ENCODE measurements at regions not wholly inside any gene's neighbourhood (a gene's known extent, or its start where the extent isn't known, plus 50 kb on each side); places are given as distances from the start of the nearest gene placed in this dataset.
"Not testable (repeated sequence)": the region's sequence is repeated elsewhere in the genome, so short reads cannot be mapped to it uniquely, and the experiment has no call there.

DNA sequence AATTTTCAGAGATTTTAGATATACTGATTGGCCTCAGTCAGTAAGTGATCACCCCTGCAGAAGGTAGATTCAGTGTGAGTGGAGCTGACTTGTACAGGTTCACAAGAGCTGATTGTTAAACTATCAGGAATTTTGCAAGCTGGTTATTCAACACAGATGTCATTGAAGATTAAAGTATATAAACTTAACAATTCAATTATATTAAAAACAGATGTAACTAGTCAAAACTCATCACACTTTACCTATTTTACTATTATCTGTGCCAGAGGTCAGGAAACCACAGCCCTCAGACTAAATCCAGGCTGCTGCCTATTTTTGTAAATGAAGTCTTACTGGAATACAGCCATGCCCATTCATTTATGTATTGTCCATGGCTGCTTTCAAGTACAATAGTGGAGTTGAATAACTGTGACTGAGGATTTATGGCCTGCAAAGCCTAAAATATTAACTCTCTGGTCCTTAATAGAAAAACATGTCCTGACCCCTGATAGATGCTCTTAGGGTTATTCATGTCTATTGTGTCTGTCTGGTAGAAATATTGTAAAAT lies 429.3 kb upstream of the PDZRN3 start:
- no peak for DNase-seq (ENCODE audit: low read depth)

DNA sequence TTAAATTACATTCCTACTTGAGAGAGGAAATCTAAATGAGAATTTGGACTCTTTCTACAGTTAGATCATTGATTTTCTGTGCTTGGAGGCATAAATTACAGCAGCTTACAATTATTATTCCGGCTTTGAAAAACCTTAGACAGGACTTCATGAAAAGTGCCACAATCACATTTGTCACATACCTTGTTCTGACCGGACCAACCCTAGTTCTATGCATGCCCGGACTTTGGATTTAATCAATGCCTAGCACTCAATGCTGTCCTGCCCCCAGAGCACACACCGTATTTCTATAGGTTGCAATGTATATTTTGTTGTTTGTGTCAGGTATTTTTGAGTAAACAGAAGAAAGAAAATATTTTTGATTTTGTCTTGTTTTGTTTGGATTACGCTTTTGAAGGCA lies 424.7 kb upstream of the PDZRN3 start:
- DNase-seq (ENCODE audit: low read depth): no peak

DNA sequence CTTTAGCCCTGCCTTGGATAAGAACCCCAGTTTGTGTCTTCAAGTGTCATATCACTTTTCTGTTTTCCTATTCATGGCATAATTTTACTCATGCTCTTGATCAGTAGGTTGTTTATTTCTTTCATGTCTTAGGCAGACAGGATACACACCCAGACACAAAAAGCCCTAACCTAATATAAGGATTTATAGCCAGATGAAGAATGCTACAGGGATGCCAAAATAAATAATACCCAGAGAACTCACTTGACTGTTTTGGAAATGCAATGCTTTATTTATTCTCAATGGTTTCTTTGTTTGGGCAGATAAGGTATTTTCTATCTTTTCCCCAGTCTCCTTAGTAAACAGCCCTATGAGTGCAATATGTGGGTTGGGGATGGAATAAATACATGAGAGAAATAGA lies 424.0 kb upstream of the PDZRN3 start:
- no peak for DNase-seq (ENCODE audit: low read depth)

DNA sequence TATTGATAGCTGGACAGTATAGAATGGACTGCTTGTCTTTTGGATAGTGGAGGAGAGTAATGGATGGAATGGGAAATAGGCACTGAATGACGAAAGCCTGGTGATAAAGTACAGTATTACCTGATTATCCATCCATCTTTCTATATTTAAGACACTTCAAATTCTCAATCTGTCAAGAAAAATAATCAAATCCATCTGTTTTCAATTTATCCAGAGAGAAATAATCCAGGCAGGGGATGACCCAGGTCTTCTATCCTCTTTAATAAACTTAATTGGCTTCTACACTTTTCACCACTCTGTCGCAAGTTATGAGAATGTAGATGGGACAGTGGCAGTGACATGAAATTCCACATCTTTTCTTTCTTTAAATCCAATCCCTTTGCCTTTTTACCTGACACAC lies 420.3 kb upstream of the PDZRN3 start:
- no peak for DNase-seq (ENCODE audit: low read depth)

DNA sequence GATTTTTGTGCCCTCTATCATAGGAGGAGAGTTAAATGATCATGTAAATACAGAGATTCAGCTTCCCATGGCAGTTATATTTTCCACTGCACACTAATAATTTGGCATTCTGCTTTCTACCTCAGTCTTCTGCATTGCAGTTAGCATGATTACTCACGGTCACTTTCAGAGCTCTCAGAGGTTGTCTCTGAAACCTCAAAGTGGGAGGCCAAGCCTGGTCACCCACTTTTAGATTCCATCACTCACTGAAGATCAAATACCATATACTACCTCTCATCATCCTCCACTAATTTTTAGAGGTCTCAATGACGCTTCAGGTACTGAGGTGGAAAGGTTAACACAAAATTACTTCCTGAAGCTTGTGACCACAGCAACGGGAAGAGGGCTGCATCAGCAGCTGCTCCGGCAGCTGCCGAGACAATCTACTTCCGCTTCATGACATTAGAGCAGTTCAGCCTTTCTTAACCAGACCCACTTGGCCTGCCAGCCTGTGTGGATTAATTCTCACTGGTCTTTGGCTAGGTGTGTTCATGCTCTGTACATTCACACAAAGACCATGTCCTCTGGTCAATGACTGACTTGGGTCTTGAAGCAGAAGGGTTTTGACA lies 416.4 kb upstream of the PDZRN3 start:
- no peak for DNase-seq (ENCODE audit: low read depth)

DNA sequence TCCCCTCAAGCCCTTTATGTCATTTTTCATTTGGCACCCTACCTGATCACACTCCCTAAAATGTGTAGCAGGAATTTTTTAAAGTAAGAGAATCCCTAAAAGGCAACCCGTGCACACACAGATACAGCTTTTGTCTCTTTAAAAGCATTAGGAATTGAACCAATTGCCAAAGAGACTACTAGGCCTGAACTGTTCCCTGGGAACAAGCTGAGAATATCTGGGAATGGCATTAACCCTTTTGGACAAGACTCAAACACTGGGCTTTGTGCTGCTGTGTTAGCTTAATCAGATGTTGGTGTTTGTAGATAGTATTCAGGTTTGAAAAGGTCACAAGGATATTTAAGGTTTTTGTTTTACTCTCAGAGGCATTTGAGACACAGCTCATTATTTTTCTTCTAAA lies 414.4 kb upstream of the PDZRN3 start:
- DNase-seq (ENCODE audit: low read depth): no peak

DNA sequence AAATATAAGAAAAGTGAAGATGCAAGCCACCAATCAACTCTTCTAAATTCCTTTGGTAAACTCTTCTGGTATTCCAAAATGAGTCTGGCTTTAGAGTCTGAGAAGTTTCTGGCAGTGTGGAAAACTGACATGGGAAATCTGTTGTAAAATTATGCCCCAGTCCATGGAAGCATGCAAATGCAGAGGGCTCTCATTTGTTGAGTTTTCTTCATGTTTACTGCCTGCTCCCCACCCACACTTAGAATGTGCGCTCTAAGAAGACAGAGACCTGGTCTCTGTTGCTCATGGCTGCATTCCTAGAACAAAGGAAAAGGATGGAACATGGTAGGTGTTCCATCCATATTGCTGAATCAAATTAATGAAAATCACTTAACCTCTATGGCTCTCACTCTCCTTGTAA lies 411.8 kb upstream of the PDZRN3 start:
- DNase-seq (ENCODE audit: low read depth): no peak

DNA sequence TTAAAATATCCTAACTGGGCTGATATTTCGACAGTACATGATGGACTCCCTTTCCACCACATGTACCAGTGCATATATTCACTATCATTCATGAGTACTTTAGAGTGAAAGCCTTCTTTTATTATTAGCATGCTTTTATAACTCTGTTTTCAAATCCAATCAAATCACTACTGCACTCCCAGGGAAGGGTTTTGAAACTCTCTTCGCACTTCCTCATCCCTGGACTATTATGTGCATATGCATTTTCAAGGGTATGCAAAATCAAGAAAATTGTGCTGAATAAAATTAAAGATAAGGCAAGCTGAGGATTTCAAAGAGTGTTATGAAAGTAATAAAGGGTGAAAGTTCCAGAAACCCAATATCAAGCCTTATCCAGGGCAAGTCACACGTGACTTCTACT lies 411.4 kb upstream of the PDZRN3 start:
- no peak for DNase-seq (ENCODE audit: low read depth)

DNA sequence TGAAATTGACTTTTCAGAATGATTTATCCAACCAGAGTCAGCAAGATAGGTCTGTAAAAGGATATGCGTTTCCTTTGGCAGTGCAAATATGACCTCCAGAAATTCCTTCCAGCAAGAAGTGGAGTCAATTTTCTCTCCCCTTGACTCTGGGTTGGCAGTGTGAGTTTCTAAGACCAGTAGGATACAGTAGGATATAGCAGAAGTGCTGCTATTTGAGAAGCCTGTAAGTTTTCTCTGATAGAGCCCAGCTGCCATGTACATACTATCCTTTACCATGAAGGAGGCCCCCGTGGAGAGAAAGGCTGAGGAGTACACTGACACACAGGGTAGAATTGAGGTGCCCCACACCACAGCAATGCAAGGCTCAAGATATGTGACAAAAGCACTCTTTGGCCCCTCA lies 409.1 kb upstream of the PDZRN3 start:
- DNase-seq (ENCODE audit: low read depth): no peak

DNA sequence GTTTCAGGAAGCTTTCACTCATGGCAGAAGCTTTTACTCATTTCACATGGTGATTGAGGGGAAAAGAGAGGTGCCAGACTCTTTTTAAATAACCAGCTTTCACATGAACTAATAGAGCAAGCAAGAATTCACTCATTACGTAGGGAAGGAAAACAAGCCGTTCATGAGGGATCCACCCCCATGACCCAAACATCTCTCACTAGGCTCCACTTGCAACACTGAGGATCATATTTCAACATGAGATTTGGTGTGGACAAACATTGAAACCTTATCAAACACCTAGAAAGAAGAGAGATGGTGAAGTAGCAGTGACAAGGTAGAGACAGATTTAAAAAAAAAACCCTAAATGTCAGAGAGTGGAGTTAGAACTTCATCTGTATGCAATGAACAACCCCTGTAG lies 408.6 kb upstream of the PDZRN3 start:
- DNase-seq (ENCODE audit: low read depth): no peak

DNA sequence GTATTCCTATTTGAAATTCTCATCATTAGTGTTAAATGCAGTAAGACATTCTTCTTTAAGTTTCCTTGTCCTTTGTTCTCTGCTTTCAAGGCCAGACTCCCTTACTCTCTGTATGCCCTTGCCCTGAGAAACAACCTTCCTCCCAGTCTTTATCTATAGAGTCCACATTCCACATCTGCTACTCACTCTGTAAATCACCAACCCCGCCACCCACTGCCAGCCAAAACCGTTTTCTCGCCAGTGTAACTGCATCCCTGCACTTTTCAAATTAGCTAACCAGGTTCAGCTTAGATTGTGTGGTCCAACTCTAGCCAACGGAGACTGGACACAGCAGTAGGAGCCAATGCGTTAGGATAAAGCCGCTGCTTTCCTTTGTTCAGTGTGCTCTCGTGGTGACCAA lies 402.4 kb upstream of the PDZRN3 start:
- no peak for DNase-seq (ENCODE audit: low read depth)

DNA sequence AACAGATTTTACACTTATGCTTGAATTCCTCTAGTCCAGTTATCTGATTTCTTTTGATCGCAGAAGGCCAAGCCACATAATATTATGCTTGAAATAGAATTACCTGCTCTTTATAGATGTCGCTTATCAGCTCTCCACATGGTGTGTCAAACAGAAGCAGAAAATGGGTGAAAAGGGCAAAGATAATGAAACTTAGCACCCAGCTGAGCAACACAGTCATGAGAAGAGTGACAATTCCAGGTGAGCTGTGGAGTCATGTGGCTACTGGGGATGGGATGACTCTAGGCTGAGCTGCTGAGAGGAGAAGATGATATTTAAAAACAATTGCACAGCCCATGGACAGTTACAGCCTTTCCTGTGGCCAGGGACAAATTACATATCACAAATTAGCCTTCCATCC lies 398.7 kb upstream of the PDZRN3 start:
- DNase-seq (ENCODE audit: low read depth): no peak

DNA sequence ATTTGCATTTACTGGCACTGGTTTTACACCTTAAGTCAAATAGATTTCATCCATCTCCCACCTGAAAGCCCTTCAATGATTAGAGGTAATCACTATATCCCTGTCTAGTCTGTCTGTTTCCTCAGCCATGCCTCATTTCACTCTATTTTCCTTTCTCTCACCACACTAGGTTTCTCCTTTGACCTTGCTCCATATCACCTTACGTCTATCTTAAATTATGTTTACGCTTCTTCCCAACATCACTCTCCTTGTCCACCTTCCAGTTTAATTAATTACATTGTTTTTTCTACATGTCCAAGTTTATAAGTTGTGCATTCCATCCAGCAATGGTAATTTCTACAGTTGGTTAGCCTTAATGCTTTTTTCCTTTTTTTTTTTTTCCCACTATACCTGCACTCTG lies 396.7 kb upstream of the PDZRN3 start:
- DNase-seq (ENCODE audit: low read depth): no peak

DNA sequence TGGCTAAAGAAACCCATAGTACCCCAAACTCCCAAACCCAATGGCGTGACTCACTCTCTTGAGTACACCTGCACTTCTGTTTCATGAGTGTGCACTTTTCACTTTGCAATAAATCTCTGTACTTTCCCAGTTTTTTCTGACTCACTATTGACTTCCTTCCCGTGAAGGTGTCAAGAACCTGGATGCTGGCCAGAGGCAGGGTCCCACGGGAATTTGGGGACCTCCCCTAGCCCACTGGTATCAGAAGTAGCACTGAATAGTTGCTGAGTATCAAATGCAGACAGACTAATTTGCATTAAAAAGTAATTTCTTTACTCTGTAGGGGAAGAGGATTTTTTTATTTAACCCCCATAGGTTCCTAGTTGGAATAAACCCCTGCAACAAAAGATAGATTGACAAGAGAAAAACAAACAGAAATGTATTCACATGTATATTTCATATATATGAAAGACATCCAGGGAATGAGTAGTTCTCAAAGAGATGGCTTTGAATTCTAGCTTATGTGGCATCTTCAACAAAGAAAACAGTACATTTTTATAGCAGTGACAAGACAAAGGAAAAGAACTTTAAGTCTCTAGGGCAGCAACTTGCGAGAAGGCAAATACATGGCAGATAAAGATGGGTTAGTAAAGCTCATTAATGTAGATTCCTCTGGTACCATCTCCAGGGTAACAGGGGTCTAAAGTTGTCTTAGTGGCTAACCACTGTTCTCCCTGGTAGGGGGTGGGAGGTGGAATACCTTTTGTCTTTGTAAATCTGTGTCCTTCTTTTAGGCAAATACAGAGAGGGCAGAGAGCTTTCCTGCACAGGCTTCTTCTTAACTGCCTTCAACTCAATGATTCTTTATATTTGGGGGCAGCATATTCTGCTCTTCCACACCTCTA lies 385.5 kb upstream of the PDZRN3 start:
- no peak for DNase-seq (ENCODE audit: low read depth)

DNA sequence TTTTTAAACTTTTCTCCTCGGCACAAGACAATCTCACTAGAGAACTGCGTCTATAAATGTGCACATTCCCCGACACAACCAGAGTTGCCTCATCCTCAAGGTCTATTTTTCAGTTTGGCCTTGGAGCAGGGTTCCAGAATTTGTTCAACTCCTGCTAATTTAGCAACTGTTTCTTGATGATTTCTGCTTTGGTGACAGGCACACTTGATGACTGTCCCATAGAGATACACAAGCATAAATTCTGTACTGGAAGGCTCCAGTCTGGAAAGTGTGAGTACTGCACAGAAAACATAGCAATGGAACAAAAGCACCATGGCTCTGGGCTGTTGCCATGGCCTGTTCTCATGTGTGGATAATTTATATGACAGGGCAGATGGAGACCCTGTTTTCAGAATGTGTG lies 379.6 kb upstream of the PDZRN3 start:
- DNase-seq (ENCODE audit: low read depth): no peak

DNA sequence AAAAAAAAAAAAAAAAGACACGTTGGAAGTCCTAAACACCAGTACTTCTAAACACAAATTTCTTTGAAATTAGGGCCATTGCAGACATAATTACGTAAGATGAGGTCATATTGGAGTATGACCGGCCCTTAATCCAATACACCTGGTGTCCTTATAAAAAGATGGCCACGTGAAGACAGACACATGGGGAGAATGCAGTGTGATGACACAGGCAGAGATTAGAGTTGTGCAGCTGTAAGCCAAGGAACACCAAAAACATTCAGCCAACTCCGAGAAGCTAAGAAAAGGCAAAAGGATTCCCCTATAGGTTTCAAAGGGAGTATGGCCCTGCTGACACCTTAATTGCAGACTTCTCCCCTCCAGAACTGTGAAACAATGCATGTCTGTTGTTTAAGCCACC lies 379.0 kb upstream of the PDZRN3 start:
- DNase-seq (ENCODE audit: low read depth): no peak

DNA sequence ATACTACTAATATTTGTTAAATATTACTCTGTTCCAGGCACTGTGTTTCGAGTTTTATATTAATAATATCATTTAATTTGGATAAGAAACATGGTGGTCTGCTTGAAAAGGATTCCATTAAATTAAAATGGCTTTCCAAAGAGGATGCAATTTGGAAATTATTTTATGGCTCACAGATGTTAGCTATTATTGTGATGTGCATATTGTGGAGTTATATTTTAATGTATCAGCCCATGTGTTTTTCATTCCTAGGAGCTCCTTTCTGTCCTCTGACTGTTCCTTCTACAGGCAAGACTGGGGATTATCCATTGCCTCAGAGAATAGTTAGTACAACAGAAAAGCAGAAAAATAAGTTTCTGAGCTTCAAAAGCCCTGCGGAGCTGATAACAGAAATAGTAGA lies 376.7 kb upstream of the PDZRN3 start:
- peak; percentile 34 for DNase-seq (ENCODE audit: low read depth)

DNA sequence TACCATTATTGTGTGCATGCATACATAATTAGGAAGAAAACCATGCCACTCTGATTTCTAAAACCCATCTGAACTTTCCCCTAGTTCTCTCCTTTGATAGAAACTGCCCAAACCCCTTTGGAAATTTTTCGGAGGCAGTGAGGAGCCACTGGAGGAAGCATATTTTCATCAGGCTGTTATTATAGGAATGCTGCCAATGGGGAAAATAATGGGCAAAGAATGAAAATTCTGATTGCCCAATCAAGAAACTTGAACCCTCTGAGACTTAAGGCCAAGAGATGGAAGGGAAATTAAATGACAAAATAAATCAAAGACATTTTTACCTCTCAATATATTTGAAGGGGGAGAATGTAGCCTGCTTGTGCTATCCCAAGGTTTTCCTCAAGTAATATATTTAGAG lies 376.0 kb upstream of the PDZRN3 start:
- DNase-seq (ENCODE audit: low read depth): peak; percentile 65

DNA sequence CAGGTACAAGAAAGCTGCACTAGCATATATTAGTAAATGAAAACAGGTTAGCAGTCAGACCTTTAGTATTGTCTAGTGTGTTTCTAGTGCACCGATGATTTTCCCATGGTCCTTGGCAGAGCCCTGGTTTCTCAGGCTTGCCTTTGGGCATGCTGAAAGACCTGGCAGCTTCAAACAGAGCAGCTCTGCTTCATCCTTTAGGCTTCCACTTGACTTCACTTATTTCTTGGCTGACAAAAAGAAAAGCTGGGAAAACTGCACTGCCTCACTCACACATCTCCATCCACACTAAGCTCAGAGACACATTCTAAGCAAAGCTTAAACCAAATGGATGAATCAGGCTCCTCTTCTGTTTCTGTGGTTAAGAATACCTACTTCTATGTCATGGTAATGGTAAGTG lies 374.8 kb upstream of the PDZRN3 start:
- no peak for DNase-seq (ENCODE audit: low read depth)

DNA sequence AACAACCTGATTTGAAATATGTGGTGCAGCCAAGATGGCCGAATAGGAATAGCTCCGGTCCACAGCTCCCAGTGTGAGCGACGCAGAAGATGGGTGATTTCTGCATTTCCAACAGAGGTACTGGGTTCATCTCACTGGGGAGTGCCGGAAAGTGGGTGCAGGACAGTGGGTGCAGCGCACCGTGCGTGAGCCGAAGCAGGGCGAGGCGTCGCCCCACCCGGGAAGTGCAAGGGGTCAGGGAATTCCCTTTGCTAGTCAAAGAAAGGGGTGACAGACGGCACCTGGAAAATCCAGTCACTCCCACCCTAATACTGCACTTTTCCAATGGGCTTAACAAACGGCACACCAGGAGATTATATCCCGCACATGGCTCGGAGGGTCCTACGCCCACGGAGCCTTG lies 365.9 kb upstream of the PDZRN3 start:
- not testable (repeated sequence) for DNase-seq (ENCODE audit: low read depth)

DNA sequence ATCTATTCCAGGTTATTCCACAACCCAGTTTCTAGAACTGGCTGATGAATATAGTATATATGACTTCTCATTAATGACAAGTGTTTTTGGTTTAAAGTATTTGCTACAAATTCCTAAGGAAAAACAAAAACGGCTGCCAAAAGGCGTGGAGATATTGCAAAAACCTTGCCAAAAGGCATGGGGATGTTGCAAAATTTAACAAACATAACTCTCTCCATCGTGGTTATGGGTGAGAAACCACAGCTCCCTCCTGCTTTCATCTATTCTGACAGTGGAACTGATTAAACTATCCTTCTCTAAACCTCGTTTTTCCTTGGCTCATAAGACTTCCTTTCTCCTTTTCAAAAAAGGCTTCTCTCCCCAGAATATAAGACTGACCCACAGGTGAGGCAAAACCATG lies 342.0 kb upstream of the PDZRN3 start:
- no peak for DNase-seq (ENCODE audit: low read depth)

DNA sequence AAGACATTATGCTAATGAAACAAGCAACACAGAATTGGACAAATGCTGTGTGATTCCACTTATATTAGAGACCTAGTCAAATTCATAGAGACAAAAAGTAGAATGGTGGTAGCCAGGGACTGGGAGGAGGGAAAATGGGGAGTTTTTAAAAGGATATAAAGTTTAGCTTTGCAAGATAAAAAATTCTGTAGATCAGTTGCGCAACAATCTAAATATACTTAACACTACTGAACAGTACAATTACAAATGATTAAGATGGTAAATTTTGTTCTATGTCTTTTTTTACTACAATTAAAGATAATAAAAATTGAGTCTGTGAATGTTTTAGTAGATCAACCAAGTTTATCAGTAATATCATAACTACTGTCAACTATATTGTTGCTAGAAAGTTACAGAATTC lies 340.1 kb upstream of the PDZRN3 start:
- DNase-seq (ENCODE audit: low read depth): no peak

DNA sequence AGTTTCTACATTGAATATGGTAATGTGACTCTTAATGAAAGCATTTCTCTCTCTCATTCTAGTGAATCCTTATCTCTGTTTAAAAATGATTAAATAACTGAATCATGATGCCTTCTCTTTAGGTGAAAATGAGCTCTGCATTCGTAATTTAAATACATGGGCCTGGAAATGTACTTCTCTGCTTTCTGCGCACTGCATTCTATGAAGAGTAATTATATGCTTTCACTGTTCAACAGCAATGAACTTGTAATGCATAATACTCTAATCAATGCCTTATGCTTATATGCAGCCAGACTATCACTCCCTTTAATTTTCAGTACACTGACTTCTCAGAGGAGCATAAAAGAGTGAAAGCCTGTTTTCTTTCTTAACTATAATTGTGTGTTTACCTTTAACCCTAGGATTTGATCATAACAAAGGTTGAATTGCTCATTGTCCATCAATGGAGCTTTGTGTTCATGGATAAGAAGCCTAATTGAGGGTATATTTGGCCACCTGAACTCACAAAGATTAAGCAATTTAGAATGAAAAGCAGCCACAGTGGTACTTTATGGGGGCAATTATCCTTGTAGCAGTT lies 330.8 kb upstream of the PDZRN3 start:
- no peak for DNase-seq (ENCODE audit: low read depth)

Data from fibroblast of gingiva (primary cell).